ENCODE measurements at regions not wholly inside any gene's neighbourhood (a gene's known extent, or its start where the extent isn't known, plus 50 kb on each side); places are given as distances from the start of the nearest gene placed in this dataset.
"Not testable (repeated sequence)": the region's sequence is repeated elsewhere in the genome, so short reads cannot be mapped to it uniquely, and the experiment has no call there.

- TF ChIP-seq CTCF (conservative IDR thresholded peaks at IDR 0.05; ENCODE audit: low read depth) = no peak
- CTCF ChIA-PET = no interaction called here
- H3K27ac ChIP-seq = no peak overlapping the region
- POLR2A ChIA-PET (ENCODE audit: low non-redundant PET) = no interaction called here
- DNase-seq (ENCODE audit: low spot score) = no peak
Observed at GRCh38 chr6:81878479-81878878, 126.0 kb upstream of the TENT5A start.

- no peak overlapping the region for H3K27ac ChIP-seq
- ChIA-PET POLR2A (ENCODE audit: low non-redundant PET) (no interaction called here), CTCF (no interaction called here)
- no peak for TF ChIP-seq CTCF (conservative IDR thresholded peaks at IDR 0.05; ENCODE audit: low read depth)
- DNase-seq (ENCODE audit: low spot score) = peak; percentile 21
Observed at GRCh38 chr6:81876971-81877370, 124.5 kb upstream of the TENT5A start.

GRCh38 chr6:81875782-81876293 is 123.4 kb upstream of the TENT5A start:
- CTCF ChIA-PET = interaction anchor here (0.7 kb wide), 1 partner anchor 28 kb away, joined by 4 read pairs; no protein-coding TSS in a partner anchor
- no peak for TF ChIP-seq CTCF (conservative IDR thresholded peaks at IDR 0.05; ENCODE audit: low read depth)
- H3K27ac ChIP-seq = no peak overlapping the region
- POLR2A ChIA-PET (ENCODE audit: low non-redundant PET) = interaction anchor here (0.6 kb wide), 1 partner anchor 124 kb away, joined by 3 read pairs; no protein-coding TSS in a partner anchor
- no peak for DNase-seq (ENCODE audit: low spot score)

GRCh38 chr6:81869749-81870508 is 117.4 kb upstream of the TENT5A start:
- DNase-seq (ENCODE audit: low spot score); POLR2A ChIA-PET (ENCODE audit: low non-redundant PET); CTCF ChIA-PET; H3K27ac ChIP-seq: not testable (repeated sequence)

- no peak overlapping the region for H3K27ac ChIP-seq
- CTCF ChIA-PET = interaction anchor here (0.9 kb wide), 1 partner anchor 174 kb away, joined by 4 read pairs; no protein-coding TSS in a partner anchor
- POLR2A ChIA-PET (ENCODE audit: low non-redundant PET) = no interaction called here
- TF ChIP-seq CTCF (conservative IDR thresholded peaks at IDR 0.05; ENCODE audit: low read depth) = no peak
- peak; percentile 39 for DNase-seq (ENCODE audit: low spot score)
Observed at GRCh38 chr6:81865712-81866111, 113.2 kb upstream of the TENT5A start.

- ChIA-PET CTCF (interaction anchor here (0.5 to 0.7 kb wide), 2 partner anchors 81 to 1444 kb away, joined by 3 read pairs; no protein-coding TSS in a partner anchor), POLR2A (ENCODE audit: low non-redundant PET) (no interaction called here)
- TF ChIP-seq CTCF (conservative IDR thresholded peaks at IDR 0.05; ENCODE audit: low read depth) = no peak
- H3K27ac ChIP-seq = no peak overlapping the region
- DNase-seq (ENCODE audit: low spot score) = no peak
Observed at GRCh38 chr6:81864124-81864523, 111.6 kb upstream of the TENT5A start.

GRCh38 chr6:81863123-81863522 is 110.6 kb upstream of the TENT5A start:
- ChIA-PET CTCF (interaction anchor here (0.7 kb wide), 1 partner anchor 477 kb away, joined by 3 read pairs; no protein-coding TSS in a partner anchor), POLR2A (ENCODE audit: low non-redundant PET) (no interaction called here)
- DNase-seq (ENCODE audit: low spot score) = no peak
- TF ChIP-seq CTCF (conservative IDR thresholded peaks at IDR 0.05; ENCODE audit: low read depth) = no peak
- H3K27ac ChIP-seq = no peak overlapping the region
